Body of pancreas (tissue), 4 donors: ENCODE measurements at regions not wholly inside any gene's neighbourhood (a gene's known extent, or its start where the extent isn't known, plus 50 kb on each side); places are given as distances from the start of the nearest gene placed in this dataset.

Experiments
- POLR2A ChIP-seq, 3 donors: fragments of 450-650 bp; IDR thresholded peaks; one replicate each; pipeline ENCODE4 v1.6.1; 2016; ENCODE audit warnings: antibody characterized with exemption in 3 of 3, mild to moderate bottlenecking in 2 of 3
- TF ChIP-seq, protein P1 (sequence below), 7 experiments: fragments of 450-650 bp in 4 of 7; fragments of 200-600 bp in 3 of 7; sonication (generic) in 3 of 7; IDR thresholded peaks; one replicate each; pipeline ENCODE4 v1.5.1; 2016 to 2019; ENCODE audit warnings: antibody characterized with exemption in 7 of 7

DNA sequence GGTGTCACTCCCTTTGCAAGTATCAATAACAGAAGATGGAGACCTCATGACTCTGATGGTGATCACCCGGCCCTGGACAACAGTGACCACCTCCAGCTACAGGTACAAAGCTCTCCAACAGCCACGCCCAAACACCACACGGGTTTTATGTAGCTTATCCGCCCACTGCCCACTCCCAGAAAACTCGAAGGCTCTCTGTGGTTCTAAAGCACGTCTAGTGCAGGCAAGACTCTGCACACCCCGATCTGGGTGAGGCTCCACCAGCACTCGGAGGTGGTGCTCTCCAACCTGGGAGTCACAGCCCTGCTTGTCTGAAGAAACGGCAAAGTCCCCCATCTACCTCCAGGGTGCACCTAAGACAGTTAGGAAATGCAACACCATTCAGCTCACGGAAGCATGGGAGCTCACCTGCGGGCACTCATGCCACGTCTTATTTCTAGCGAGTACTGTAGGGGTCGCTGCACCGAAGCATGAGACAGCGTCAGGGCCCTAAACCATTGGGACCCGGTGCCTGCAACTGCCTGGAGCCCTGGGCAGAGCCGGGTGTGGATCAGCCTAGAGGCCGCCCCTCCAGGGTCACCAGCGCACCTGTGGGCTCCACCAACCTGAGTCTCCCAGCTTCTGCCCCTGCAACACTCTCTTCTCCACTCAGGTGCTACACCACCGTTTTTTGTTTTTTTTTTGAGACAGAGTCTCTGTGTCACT lies 58.1 kb upstream of the ZNF354A start:
- TF ChIP-seq, protein P1, sequence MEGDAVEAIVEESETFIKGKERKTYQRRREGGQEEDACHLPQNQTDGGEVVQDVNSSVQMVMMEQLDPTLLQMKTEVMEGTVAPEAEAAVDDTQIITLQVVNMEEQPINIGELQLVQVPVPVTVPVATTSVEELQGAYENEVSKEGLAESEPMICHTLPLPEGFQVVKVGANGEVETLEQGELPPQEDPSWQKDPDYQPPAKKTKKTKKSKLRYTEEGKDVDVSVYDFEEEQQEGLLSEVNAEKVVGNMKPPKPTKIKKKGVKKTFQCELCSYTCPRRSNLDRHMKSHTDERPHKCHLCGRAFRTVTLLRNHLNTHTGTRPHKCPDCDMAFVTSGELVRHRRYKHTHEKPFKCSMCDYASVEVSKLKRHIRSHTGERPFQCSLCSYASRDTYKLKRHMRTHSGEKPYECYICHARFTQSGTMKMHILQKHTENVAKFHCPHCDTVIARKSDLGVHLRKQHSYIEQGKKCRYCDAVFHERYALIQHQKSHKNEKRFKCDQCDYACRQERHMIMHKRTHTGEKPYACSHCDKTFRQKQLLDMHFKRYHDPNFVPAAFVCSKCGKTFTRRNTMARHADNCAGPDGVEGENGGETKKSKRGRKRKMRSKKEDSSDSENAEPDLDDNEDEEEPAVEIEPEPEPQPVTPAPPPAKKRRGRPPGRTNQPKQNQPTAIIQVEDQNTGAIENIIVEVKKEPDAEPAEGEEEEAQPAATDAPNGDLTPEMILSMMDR (IDR thresholded peaks at IDR 0.05), result no peak
- TF ChIP-seq POLR2A (IDR thresholded peaks at IDR 0.05), result no peak
